SK-N-SH treated with all-trans-retinoic acid at 6 μM for 48 hours (cell line): ENCODE measurements at regions not wholly inside any gene's neighbourhood (a gene's known extent, or its start where the extent isn't known, plus 50 kb on each side); places are given as distances from the start of the nearest gene placed in this dataset.

Experiments used
- ATAC-seq: fragments of 200-7000 bp; cut with Tn5 transposase; 3 replicates; pipeline ENCODE4 v1.9.1; 2020; ENCODE audit warnings: mild to moderate bottlenecking, moderate library complexity
- ARNTL ChIP-seq: fragments of 450-650 bp; formaldehyde crosslinking; IDR thresholded peaks from 2 replicates; pipeline ENCODE4 v1.5.0; 2020; ENCODE audit warnings: low read depth, mild to moderate bottlenecking, moderate library complexity, borderline replicate concordance
- BACH2 ChIP-seq: fragments of 250-450 bp; sonication (Bioruptor Pico); IDR thresholded peaks from 2 replicates; pipeline ENCODE4 v1.9.0; 2021; ENCODE audit warnings: mild to moderate bottlenecking, borderline replicate concordance
- CSDC2 ChIP-seq: fragments of 250-450 bp; sonication (Bioruptor Pico); IDR thresholded peaks from 2 replicates; pipeline ENCODE4 v1.5.0; 2020; ENCODE audit warnings: mild to moderate bottlenecking, moderate library complexity
- ESRRG ChIP-seq: fragments of 250-450 bp; sonication (Bioruptor Pico); IDR thresholded peaks from 2 replicates; pipeline ENCODE4 v1.6.1; 2021; ENCODE audit warnings: mild to moderate bottlenecking
- GLIS3 ChIP-seq: fragments of 250-450 bp; sonication (Bioruptor Pico); IDR thresholded peaks from 2 replicates; pipeline ENCODE4 v1.5.0; 2020; ENCODE audit warnings: mild to moderate bottlenecking, moderate library complexity
- ISL1 ChIP-seq: fragments of 250-450 bp; sonication (Bioruptor Pico); IDR thresholded peaks from 2 replicates; pipeline ENCODE4 v2.1.2; 2022; ENCODE audit warnings: mild to moderate bottlenecking, moderate library complexity
- OSR1 ChIP-seq: fragments of 250-450 bp; sonication (Bioruptor Pico); IDR thresholded peaks from 2 replicates; pipeline ENCODE4 v1.8.0; 2022; ENCODE audit warnings: moderate library complexity, mild to moderate bottlenecking, inconsistent platforms
- PPARA ChIP-seq: fragments of 250-450 bp; sonication (Bioruptor Pico); IDR thresholded peaks from 2 replicates; pipeline ENCODE4 v1.5.0; 2020; ENCODE audit warnings: mild to moderate bottlenecking, borderline replicate concordance
- SNAI2 ChIP-seq: fragments of 250-450 bp; sonication (Bioruptor Pico); IDR thresholded peaks from 2 replicates; pipeline ENCODE4 v1.5.0; 2020; ENCODE audit warnings: mild to moderate bottlenecking, moderate library complexity
- TCF4 ChIP-seq: fragments of 250-450 bp; sonication (Bioruptor Pico); IDR thresholded peaks from 2 replicates; pipeline ENCODE4 v1.8.0; 2021; ENCODE audit warnings: mild to moderate bottlenecking, moderate library complexity, borderline replicate concordance
- TOX ChIP-seq: fragments of 250-450 bp; sonication (Bioruptor Pico); IDR thresholded peaks from 2 replicates; pipeline ENCODE4 v1.8.0; 2021; ENCODE audit warnings: mild to moderate bottlenecking, moderate library complexity, borderline replicate concordance
- ZC3H10 ChIP-seq: fragments of 250-450 bp; sonication (Bioruptor Pico); IDR thresholded peaks from 2 replicates; pipeline ENCODE4 v1.5.1; 2021; ENCODE audit warnings: mild to moderate bottlenecking, moderate library complexity
- ZFP3 ChIP-seq: fragments of 250-450 bp; sonication (Bioruptor Pico); IDR thresholded peaks from 2 replicates; pipeline ENCODE4 v1.5.0; 2020; ENCODE audit warnings: mild to moderate bottlenecking, moderate library complexity
- ZFP30 ChIP-seq: fragments of 450-650 bp; formaldehyde crosslinking; IDR thresholded peaks from 2 replicates; pipeline ENCODE4 v1.5.0; 2022; ENCODE audit warnings: mild to moderate bottlenecking, moderate library complexity
- ZNF565 ChIP-seq: fragments of 450-650 bp; formaldehyde crosslinking; conservative IDR thresholded peaks from 2 replicates; pipeline ENCODE4 v1.5.0; 2020; ENCODE audit warnings: low read depth, mild to moderate bottlenecking, moderate library complexity
- ZNF8 ChIP-seq: fragments of 450-650 bp; formaldehyde crosslinking; IDR thresholded peaks from 2 replicates; pipeline ENCODE4 v1.5.0; 2020; ENCODE audit warnings: mild to moderate bottlenecking, moderate library complexity
- TF ChIP-seq, protein P1 (sequence below): fragments of 250-450 bp; sonication (Bioruptor Pico); IDR thresholded peaks from 2 replicates; pipeline ENCODE4 v1.5.0; 2020; ENCODE audit warnings: mild to moderate bottlenecking, moderate library complexity
- TF ChIP-seq, protein P2 (sequence below): fragments of 250-450 bp; sonication (Bioruptor Pico); IDR thresholded peaks from 2 replicates; pipeline ENCODE4 v1.5.1; 2021; ENCODE audit warnings: mild to moderate bottlenecking, moderate library complexity
- TF ChIP-seq, protein P3 (sequence below): fragments of 250-450 bp; sonication (Bioruptor Pico); IDR thresholded peaks from 2 replicates; pipeline ENCODE4 v1.8.0; 2020; ENCODE audit warnings: mild to moderate bottlenecking, moderate library complexity, borderline replicate concordance
- TF ChIP-seq, protein P4 (sequence below): fragments of 250-450 bp; sonication (Bioruptor Pico); IDR thresholded peaks from 2 replicates; pipeline ENCODE4 v1.5.1; 2020; ENCODE audit warnings: low read depth, mild to moderate bottlenecking, moderate library complexity

DNA sequence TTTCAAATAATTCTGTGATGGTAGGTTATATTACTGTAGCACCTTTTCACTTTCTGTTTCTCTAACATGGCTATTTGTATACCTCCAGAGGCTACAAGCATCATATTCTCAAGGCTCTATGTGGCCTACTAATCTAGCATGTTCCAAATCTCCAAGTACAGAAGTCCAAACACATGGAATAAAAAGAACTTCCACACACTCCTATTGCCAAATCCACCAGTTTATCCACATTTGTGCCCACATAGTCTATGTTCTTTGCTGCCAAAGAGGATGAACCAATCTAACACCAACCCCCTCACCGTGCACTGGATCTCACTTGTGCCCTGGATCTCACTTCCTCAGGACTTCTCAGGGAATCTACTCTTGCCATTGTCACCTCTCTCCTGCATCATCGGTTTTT is 247.3 kb upstream of the RBBP8 start:
- ATAC-seq: no peak
- TF ChIP-seq ZNF565: no peak
- TF ChIP-seq OSR1 (CRISPR knock-in tag): no peak
- TF ChIP-seq CSDC2 (CRISPR knock-in tag): no peak

DNA sequence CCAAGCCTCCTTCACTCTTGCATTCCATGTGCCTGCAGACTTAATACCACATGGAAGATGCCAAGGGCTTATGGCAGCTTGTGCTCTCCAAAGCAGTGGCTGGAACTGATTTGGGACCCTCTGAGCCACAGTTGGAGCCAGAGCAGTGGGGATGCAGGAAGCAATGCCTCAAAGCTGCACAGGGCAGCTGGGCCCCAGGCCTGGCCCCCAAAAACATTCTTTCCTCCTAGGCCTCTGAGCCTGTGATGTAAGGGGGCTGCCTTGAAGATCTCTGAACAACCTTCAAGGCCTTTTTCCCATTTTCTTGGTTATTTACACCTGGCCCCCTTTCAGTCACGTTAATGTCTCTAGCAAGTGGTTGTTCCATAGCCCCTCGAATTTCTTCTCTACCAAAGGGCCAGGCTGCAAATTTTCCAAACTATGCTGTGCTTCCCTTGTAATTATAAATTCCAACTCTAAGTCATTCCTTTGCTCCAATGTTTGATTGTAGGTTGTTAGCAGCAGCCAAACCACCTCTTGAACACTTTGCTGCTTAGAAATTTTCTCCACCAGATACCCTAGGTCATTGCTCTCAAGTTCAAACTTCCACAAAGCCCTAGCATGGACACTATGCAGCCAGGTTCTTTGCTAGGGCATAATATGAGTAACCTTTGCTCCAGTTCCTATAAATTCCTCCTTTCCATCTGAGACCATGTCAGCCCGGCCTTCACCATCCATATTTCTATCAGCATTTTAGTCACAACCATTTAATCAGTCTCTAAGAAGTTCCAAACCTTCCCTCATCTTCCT is 245.0 kb upstream of the RBBP8 start:
- no peak for TF ChIP-seq ZNF8 (CRISPR knock-in tag)
- TF ChIP-seq TCF4 (CRISPR knock-in tag): no peak
- TF ChIP-seq ZNF565: no peak
- no peak for TF ChIP-seq SNAI2 (CRISPR knock-in tag)
- no peak for TF ChIP-seq BACH2 (CRISPR knock-in tag)
- no peak for TF ChIP-seq ZFP30
- TF ChIP-seq ZFP3 (CRISPR knock-in tag): no peak
- no peak for TF ChIP-seq OSR1 (CRISPR knock-in tag)
- TF ChIP-seq ISL1: no peak
- TF ChIP-seq CSDC2 (CRISPR knock-in tag): no peak
- TF ChIP-seq, protein P1, sequence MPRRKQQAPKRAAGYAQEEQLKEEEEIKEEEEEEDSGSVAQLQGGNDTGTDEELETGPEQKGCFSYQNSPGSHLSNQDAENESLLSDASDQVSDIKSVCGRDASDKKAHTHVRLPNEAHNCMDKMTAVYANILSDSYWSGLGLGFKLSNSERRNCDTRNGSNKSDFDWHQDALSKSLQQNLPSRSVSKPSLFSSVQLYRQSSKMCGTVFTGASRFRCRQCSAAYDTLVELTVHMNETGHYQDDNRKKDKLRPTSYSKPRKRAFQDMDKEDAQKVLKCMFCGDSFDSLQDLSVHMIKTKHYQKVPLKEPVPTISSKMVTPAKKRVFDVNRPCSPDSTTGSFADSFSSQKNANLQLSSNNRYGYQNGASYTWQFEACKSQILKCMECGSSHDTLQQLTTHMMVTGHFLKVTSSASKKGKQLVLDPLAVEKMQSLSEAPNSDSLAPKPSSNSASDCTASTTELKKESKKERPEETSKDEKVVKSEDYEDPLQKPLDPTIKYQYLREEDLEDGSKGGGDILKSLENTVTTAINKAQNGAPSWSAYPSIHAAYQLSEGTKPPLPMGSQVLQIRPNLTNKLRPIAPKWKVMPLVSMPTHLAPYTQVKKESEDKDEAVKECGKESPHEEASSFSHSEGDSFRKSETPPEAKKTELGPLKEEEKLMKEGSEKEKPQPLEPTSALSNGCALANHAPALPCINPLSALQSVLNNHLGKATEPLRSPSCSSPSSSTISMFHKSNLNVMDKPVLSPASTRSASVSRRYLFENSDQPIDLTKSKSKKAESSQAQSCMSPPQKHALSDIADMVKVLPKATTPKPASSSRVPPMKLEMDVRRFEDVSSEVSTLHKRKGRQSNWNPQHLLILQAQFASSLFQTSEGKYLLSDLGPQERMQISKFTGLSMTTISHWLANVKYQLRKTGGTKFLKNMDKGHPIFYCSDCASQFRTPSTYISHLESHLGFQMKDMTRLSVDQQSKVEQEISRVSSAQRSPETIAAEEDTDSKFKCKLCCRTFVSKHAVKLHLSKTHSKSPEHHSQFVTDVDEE (CRISPR knock-in tag): no peak
- no peak for TF ChIP-seq ESRRG (CRISPR knock-in tag)
- TF ChIP-seq, protein P2, sequence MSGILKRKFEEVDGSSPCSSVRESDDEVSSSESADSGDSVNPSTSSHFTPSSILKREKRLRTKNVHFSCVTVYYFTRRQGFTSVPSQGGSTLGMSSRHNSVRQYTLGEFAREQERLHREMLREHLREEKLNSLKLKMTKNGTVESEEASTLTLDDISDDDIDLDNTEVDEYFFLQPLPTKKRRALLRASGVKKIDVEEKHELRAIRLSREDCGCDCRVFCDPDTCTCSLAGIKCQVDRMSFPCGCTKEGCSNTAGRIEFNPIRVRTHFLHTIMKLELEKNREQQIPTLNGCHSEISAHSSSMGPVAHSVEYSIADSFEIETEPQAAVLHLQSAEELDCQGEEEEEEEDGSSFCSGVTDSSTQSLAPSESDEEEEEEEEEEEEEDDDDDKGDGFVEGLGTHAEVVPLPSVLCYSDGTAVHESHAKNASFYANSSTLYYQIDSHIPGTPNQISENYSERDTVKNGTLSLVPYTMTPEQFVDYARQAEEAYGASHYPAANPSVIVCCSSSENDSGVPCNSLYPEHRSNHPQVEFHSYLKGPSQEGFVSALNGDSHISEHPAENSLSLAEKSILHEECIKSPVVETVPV (CRISPR knock-in tag): no peak
- TF ChIP-seq GLIS3: no peak
- TF ChIP-seq PPARA (CRISPR knock-in tag): no peak
- no peak for TF ChIP-seq TOX
- TF ChIP-seq, protein P3, sequence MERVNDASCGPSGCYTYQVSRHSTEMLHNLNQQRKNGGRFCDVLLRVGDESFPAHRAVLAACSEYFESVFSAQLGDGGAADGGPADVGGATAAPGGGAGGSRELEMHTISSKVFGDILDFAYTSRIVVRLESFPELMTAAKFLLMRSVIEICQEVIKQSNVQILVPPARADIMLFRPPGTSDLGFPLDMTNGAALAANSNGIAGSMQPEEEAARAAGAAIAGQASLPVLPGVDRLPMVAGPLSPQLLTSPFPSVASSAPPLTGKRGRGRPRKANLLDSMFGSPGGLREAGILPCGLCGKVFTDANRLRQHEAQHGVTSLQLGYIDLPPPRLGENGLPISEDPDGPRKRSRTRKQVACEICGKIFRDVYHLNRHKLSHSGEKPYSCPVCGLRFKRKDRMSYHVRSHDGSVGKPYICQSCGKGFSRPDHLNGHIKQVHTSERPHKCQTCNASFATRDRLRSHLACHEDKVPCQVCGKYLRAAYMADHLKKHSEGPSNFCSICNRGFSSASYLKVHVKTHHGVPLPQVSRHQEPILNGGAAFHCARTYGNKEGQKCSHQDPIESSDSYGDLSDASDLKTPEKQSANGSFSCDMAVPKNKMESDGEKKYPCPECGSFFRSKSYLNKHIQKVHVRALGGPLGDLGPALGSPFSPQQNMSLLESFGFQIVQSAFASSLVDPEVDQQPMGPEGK (CRISPR knock-in tag): no peak
- no peak for TF ChIP-seq ZC3H10 (CRISPR knock-in tag)
- no peak for TF ChIP-seq ARNTL (CRISPR knock-in tag)
- TF ChIP-seq, protein P4, sequence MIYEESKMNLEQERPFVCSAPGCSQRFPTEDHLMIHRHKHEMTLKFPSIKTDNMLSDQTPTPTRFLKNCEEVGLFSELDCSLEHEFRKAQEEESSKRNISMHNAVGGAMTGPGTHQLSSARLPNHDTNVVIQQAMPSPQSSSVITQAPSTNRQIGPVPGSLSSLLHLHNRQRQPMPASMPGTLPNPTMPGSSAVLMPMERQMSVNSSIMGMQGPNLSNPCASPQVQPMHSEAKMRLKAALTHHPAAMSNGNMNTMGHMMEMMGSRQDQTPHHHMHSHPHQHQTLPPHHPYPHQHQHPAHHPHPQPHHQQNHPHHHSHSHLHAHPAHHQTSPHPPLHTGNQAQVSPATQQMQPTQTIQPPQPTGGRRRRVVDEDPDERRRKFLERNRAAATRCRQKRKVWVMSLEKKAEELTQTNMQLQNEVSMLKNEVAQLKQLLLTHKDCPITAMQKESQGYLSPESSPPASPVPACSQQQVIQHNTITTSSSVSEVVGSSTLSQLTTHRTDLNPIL: no peak
- ATAC-seq: no peak

DNA sequence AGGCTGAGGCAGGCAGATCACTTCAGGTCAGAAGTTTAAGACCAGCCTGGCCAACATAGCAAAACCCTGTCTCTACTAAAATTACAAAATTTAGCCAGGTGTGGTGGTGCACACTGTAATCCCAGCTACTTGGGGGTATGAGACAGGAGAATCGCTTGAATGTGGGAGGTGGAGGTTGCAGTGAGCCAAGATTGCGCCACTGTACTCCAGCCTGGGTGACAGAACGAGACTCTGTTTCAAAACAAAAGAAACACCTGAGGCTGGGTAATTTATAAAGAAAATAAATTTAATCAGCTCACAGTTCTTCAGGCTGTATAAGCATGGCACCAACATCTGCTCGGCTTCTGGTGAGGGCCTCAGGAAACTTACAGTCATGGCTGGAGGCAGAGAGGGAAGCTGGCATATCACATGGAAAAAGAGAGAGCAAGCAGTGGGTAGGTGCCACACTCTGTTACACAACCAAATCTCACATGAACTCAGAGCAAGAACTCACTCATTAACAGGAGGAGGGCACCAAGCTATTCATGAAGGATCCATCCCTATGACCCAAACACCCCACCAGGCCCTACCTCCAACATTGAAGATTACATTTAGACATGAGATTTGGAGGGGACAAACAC is 244.1 kb upstream of the RBBP8 start:
- ATAC-seq: no peak
- TF ChIP-seq ZFP30 (no peak), CSDC2 (CRISPR knock-in tag) (no peak), SNAI2 (CRISPR knock-in tag) (no peak), ZNF565 (no peak), ZFP3 (CRISPR knock-in tag) (no peak), ESRRG (CRISPR knock-in tag) (no peak), GLIS3 (no peak), ZNF8 (CRISPR knock-in tag) (no peak)
- TF ChIP-seq, protein P1 (CRISPR knock-in tag): no peak
- TF ChIP-seq, protein P4: no peak
- TF ChIP-seq, protein P3 (CRISPR knock-in tag): no peak
